GM20000 (cell line): ENCODE measurements at regions not wholly inside any gene's neighbourhood (a gene's known extent, or its start where the extent isn't known, plus 50 kb on each side); places are given as distances from the start of the nearest gene placed in this dataset.

ENCODE experiments used
- DNase-seq: peaks from one replicate; pipeline ENCODE4 v3.0.0; 2012; ENCODE audit warnings: low spot score
- CTCF ChIP-seq: IDR thresholded peaks from 2 replicates; pipeline ENCODE4 v1.5.1; 2012; ENCODE audit warnings: mild to moderate bottlenecking, control low read depth; ENCODE audit errors: extremely low read depth, missing control alignments

GRCh38 chr4:32768664-32769389 lies 2048.7 kb downstream of the PCDH7 start:
- TF ChIP-seq CTCF = no peak
- DNase-seq = no peak

- no peak for TF ChIP-seq CTCF
These were observed 2051.3 kb downstream of the PCDH7 start for GRCh38 chr4:32771491-32771890.

GRCh38 chr4:32775049-32775448 lies 2054.9 kb downstream of the PCDH7 start:
- DNase-seq = no peak
- no peak for TF ChIP-seq CTCF

More at GRCh38 chr4:32771491-32771890, 2051.3 kb downstream of the PCDH7 start:
- no peak for DNase-seq

GRCh38 chr4:32776435-32777203 lies 2056.4 kb downstream of the PCDH7 start:
- no peak for TF ChIP-seq CTCF
- no peak for DNase-seq

- no peak for TF ChIP-seq CTCF
These were observed 2057.9 kb downstream of the PCDH7 start for GRCh38 chr4:32778025-32778424.

DNA sequence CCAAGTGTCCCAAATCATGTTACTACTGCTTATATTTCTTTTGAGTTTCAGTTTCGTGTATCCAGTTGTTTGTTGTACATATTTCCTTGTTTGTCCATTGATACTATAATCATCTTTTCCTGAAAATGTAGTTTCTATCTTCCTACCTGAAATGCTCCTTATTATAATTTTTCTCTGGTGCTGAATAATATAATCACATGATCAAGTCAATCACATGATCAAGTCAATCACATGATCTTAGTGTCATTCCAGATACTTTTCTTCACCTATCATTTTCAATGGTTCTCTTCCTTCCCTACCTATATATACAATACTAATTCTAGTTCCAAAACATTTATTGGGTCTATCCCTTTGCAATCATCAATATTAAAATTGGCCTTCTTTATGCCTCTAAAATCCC lies 2058.8 kb downstream of the PCDH7 start:
- DNase-seq = no peak
- no peak for TF ChIP-seq CTCF

More at GRCh38 chr4:32778025-32778424, 2057.9 kb downstream of the PCDH7 start:
- DNase-seq = no peak

- no peak for TF ChIP-seq CTCF
- no peak for DNase-seq
These were observed 2068.9 kb downstream of the PCDH7 start for GRCh38 chr4:32789026-32789608.
